ENCODE measurements at regions not wholly inside any gene's neighbourhood (a gene's known extent, or its start where the extent isn't known, plus 50 kb on each side); places are given as distances from the start of the nearest gene placed in this dataset.

DNA sequence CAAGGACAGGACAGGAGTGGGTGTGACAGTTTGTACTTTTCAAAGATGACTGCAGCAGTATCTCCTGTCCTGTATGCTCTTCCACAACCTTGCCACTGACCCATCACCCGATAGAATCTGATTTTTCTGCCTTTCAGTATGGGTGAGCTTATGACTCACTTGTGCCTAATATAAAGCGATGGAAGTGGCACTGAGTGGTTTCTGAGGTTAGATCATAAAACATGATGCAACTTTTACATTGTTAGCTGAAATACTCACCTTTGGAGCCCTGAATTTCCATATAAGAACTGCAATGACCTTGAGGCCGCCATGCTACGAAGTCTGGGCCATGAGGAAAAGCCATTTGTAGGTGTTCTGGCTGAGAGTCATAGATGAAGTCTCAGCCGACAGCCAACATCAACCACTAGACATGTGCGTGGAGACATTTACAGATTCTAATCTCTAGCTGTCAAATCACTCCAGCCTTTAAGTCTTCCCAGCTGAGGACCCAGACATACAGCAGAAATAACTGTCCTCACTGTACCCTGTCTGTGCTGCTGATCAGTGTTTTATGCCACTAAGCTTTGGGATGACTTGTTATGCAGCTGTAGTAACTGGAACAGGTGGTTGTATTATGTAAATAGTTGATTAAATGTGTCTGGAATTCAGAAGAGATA, 105.9 kb upstream of the ARHGAP20 start:
- DNase-seq = no peak

DNA sequence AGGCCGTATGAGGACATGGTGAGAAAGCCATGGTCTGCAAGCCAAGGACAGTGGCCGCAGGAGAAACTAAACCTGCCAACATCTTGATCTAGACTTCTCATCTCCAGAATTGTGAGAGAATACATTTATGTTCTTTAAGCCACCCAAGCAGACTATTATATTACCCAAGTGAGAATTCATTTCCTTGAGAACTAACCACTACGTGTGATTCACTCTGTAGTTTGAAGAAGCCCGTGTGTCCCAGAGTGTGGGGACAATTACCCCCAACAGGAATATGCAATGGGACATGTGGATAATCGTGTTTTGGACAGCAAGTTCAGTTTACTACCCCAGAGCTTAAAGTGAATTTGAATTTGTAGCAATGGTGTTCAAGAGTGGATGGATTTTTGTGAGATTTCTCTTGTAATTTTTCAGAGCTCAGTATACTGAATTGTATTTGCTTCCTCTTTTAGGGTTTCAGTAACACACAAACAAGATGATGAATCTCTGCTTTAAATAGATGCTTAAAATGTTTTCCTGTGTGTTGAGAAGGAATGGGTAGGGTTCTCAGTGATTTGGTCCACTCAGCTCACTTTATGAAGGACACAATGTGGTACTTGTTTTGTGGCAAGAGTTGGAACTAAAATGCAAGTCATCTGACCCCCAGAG, 100.0 kb upstream of the ARHGAP20 start:
- no peak for DNase-seq

DNA sequence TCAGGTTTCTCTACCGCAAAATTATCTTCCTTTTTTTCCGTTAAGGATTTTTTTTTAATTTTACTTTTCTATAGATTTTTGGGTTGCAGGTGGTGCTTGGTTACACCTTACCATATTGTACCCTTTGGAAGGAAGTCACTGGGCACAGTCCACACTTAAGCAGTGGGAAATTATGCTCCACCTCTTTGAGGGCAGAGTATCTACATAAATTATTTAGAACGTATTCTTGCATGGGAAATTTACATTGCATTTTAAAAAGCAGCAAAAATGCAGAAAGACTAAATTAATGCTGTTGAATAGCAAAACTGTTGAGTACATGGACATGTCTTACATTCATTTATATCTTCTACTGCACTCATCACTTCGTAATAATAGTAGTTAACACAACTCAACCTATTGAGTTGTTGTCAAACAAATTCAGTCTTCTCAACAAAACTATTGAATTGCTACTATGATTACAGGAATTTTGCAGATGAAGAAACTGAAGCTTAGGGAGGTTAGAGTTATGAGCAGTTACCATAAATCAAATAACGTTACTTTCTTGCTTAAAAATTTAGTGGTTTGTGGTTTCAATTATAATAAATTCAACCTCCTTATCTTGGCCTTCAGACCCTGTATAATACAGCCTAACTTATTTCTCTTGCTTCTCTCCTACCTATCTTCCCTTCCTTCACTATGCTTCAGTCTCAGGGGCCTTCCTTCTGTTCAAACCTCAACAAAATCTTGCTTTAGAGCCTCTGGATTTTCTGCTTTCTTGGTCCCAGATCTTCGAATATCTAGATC, 97.4 kb upstream of the ARHGAP20 start:
- no peak for DNase-seq

DNA sequence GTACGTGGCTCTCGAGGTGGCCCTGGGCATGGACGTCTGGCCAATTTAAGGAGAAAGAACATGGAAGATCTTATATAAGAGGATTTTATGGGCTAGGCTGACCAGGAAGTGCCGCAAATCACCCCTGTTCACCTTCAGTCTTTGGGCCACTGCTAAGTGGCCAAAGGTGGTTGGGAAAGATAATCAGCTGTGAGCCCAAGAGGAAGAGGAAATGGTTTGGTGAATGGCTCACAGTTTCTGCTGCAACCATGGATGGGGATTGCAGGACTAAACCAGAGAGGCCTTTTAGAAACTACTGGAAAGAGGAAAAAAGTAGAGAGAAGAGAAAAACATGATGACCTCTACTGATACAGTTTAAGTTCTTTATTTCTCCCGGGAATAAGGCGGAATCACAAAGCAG, 96.0 kb upstream of the ARHGAP20 start:
- no peak for DNase-seq

DNA sequence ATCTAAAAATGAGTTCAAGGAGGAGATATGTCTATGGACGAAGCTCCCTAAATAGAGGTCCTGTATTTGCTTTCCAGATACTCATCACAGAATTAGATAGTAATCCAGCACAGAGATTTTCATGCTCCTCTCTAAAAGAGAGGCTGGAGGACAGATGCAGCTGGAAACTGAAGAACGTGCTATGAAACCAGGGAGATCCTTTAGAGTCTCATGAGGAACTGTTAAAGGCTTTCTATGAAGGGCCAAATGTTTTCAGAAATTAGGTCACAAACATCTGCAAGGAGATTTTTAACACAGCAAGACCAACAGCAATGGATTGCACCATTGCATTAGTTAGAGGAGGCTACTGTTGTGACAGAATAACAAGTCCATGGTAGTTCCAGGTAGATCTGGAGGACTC, 95.6 kb upstream of the ARHGAP20 start:
- DNase-seq = no peak

DNA sequence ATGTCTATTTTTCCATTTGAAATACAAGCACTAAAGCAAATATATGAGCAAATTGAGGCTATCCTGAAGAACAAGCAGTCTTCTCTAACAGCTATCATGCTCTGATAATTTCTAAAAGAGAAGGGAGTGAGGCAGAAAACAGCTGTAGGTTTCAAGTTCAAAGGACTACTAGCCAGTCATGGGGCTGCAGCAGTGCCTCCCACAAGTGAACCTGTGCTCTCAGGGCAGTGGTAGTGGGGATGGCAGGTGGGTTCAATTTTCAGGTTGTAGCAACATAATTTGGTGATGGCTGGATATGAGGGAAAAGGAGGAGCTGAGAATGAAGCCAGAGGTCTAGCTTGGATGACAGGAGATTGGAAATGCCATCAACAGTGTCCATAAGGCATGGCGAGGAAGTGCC, 93.5 kb upstream of the ARHGAP20 start:
- no peak for DNase-seq

DNA sequence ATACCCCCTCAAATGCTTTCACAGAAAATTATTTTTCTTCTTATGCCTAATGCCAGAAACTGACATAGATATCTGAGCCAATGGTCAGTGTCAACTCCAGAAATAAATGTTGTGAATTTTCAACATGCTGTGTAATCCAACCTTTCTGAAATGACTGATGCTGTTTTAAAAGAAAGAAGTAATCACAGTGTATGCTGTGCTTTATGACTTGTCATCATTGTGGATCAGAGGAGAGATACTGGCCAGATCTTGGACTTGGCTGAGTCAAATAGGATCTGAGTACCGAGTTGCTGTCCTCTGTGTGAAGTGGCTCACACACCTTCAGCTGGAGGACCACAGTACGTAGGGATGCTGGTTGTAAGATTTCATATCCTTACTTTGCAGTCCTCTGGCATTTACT, 89.9 kb upstream of the ARHGAP20 start:
- no peak for DNase-seq

DNA sequence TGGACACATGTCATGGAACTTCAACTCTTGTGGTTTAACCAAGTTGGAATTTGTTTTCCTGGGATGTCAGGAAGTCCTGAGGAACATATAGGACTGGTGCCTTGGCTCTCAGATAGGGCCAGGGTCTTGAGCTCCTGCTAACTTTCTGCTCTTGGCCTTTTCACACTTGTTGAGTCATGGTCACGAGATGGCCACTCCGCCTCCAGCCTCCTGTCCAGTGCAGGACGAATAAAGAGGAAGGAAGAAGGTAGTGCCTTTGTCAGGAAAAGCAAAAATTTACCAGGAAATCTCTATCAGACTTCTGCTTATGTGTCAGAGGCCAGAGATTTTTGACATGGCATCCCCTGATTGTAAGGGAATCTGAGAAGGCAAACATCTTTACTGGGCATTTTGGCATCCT, 89.1 kb upstream of the ARHGAP20 start:
- DNase-seq = no peak

DNA sequence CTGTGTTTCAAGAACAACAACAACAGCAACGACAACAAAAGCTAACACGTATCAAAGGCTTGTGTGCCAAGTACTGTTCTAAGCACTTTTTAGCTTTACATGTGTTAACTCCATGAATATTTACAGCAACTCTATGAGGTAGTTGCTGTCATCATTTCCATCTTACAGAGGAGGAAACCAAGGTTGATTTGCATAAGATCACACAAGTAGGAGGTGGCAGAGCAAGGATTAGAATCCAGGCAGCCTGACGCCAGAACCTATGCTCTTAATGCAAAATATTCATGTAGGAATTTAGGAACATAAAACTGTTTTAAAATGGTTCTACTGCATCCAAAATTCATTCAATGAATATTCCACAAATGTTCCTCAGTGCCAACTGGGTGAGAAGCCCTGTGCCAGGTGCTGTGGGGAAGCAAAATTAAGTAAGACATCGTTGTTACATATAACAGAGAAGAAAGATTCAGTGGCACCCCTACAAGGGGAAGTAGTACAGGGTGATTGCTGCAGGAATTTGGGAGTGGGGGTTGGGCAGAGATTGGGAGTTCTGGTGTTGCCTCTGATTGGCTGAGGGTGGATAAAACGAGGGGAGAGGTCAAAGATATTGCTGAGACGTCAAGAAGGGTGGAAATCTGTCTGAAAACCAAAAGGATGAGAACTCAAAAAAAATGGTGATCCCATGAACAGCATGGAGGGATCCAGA, 86.1 kb upstream of the ARHGAP20 start:
- DNase-seq = no peak

DNA sequence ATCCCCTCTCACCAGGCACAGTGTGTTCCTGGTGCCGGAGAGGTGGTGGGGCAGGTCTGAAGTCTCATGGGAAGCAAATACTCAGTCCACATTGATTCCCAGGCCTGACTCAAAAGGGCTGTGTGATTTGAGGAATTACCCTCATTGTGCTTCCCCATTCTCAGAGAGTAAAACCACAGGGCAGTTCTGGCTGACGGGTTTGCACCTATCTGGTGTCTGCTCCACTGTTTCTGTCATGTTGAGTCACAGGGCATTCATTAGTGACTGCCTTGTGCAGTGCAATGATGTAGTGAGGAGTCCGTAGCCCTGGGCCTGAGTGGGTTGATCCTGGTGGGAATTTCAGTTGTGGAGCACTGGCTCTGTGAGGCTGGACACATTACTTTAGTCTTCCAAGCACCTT, 85.2 kb upstream of the ARHGAP20 start:
- DNase-seq = peak; percentile 22 to 70

DNA sequence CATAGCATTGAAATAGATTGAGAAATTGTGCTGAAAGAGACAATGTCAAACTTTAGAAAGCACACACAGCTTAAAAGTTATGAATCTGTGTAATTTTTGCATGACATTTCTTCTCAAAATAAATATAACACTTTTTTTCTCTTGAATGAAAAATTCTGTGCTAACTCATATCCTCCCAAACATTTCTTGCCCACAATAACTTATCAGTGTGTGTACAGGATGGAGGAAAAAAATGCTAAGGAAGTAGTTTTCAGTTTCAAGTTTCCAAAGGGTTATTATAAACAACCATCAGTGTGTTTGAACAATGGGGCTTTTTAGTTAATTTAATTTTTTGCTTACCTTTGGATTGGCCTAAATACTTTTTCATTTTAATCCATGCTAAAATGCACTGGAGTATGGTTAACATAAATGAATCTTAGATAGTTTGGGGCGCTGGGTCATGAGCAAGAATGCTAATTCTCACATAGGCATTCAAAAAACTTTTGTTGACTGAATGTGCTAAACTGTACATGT, 82.9 kb upstream of the ARHGAP20 start:
- no peak for DNase-seq

DNA sequence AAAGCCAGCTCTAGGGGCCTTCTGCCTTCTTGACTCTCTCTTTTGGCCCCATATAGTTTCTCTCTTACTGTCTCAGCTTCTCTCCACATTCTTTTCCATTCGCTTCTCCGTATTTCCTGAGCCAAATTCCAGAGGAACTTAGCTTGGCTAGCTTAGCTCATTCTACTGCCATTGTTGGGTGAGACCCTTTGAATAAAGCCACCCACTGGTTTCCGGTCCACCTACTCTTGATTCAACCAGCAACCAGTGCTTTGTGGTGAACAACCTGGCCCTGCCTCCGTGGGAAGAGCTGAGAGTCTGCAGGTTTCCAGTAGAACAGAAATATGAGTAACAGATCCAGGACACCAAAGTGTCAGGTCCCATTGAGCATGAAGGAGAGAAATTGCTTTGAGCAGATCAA, 81.3 kb upstream of the ARHGAP20 start:
- no peak for DNase-seq

DNA sequence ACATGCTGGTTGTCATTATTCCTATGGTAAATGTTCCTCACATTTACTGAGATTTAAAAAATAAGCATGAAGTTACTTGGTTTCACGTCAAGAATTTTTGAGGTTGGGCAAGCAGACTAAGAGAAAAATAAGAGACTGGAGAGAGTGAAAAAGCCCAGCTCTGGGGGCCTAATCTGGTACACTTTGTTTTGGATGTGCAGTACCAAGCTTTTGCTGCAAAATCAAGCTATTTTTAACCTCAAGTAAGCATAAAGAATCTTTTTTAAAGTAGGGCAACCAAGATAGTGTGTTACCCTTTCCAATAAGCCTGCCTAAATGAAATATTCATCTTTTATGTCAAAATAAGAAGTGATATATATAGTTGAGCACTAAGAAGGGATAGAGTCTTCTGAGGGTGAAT, 79.4 kb upstream of the ARHGAP20 start:
- DNase-seq = no peak

DNA sequence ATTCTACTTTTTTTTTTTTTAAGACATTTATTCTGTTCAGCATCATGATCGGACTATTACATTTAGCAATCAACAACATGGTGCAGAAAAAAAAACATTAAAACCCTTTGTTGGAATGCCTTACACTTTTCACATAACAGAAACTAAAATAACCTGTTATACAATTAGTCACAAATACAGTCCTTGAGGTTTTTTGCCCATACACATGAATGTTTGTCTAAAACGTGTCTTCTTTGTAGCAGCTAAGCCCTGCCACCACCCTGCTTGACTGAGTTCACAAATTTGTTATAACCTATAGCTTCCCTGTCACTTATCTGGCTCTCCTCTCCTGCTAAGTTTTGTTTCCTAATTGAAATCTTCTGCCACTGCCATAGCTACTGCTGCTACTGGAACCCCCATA, 75.4 kb upstream of the ARHGAP20 start:
- no peak for DNase-seq

DNA sequence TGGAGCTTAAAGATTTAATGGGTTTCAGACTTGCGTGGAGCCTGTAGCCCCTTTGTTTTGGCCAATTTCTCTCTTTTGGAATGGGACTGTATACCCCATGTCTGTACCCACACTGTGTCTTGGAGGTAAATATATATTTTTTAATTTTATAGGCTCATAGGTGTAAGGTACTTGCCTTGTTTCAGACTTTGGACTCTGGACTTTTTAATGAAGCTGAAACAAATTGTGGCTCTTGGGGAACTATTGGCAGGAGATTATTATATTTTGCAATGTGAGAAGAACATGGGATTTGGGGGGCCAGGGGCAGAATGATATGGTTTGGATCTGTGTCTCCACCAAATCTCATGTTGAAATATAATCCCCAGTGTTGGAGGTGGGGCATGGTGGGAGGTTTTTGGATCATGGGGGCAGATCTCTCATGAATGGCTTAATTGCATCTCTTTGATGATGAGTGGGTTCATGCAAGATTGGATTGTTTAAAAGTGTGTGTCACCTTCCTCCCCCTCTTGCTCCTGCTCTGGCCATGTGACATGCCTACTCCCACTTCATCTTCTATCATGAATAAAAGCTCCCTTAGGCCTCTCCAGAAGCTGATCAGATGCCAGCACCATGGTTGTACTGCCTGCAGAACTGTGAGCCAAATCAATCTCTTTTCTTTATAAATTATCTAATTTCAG, 74.1 kb upstream of the ARHGAP20 start:
- no peak for DNase-seq

DNA sequence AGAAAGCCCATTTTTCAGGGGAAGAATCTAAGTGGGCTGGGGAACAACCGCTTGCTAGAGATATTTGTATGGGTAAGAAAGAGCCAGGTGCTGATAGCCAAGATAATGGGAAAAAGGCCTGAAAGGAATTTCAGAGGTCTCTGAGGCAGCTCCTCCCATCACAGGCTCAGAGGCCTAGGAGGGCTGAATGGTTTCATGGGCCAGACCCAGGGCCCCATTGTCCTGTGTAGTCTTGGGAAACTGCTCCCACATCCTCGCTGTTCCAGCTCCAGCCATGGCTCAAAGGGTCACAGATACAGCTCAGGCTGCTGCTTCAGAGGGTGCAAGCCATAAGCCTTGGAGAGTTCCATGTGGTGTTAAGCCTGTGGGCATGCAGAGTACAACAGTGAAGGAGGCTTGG, 73.2 kb upstream of the ARHGAP20 start:
- DNase-seq = no peak

DNA sequence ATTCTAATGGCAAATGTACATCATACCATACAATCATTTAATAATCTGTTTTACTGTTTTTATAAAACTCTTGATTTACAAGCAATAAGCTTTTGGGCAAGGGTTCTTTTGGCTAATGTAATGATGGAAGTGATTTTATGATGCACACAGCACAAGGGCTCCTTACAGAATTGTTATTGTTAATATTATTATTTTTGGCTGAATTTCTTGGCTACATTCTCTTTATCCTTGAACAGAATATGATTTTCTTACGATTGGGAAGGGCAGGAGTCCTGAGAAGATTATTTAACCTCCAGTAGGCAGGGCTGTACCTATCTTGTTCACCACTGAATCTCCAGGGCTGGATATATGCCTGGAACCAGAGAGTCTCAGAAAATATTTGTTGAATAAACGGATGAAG, 70.4 kb upstream of the ARHGAP20 start:
- DNase-seq = no peak

DNA sequence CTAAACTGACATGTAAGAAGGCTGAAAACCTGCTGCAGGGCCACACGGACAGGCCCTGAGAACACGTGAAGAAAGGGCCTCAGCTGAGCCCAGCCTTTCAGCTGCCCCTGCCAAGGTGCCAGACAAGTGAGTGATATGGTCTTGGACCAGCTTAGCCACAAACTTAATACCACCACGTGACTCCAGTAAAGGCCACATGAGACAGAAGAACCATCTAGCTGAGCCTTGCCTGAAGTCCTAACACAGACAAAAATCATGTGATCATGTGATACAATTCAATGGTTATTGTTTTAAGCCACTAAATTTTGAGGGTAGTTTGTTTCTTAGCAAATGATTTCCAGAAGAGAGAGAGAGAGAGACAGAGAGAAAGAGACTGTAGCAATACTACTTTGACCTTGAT, 66.9 kb upstream of the ARHGAP20 start:
- DNase-seq = no peak

DNA sequence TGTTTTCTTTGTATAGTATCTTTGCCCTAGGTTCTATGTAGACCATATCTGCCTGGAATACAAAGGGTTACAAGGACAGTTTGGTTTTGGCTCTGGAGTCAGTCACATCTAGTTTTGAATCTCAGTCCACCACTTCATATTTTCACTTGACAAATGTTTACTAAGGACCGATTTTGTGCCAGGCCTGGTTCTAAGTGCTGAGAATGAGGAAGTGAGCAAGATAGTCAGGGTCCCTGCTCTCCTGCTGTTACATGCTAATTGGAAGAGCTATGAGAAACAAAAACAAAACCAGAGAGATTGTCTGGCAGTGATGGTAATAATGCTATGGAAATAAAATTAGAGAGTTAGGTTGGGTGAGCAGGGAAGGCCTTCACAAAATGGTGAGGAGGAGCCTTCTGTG, 66.1 kb upstream of the ARHGAP20 start:
- DNase-seq = peak in 1 of 2 donors; percentile 28

DNA sequence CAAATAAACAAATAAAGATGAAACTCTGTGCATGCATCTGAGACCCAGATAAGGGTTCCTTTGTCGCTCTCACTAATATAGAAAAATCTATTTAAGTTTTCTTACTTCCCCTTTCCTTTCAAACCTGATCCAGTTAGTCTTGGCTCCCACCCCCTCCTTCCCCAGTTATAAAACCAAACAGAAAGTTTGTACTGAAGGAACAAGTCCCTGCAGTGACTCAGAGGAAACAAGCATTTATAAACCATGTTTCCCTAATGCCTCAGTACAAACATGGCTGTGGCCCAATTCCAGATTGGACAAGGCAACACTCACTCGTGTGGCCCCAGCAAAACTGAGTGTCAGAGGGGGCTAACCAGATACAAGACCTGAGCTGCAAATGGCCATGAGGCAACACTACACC, 65.5 kb upstream of the ARHGAP20 start:
- peak in 1 of 2 donors; percentile 86 for DNase-seq

DNA sequence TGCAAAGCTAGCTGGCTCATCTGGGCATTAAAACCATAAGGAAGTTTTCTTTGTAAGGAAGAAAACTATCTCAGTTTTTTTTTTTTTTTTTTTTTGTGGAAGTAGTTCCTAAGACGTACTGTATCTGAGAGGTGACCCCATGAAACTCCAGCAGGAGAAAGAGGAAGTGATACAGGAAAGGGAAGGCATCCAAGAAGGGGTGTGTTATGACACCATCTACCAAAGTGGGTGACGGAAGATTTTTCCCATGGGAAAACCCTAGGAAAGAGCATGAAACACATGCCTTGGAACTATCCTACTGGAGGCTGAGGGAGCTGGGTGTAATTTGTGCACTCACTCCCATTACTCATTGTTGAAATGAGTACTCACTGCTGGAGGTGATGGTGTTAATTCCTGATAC, 63.8 kb upstream of the ARHGAP20 start:
- DNase-seq = no peak

DNA sequence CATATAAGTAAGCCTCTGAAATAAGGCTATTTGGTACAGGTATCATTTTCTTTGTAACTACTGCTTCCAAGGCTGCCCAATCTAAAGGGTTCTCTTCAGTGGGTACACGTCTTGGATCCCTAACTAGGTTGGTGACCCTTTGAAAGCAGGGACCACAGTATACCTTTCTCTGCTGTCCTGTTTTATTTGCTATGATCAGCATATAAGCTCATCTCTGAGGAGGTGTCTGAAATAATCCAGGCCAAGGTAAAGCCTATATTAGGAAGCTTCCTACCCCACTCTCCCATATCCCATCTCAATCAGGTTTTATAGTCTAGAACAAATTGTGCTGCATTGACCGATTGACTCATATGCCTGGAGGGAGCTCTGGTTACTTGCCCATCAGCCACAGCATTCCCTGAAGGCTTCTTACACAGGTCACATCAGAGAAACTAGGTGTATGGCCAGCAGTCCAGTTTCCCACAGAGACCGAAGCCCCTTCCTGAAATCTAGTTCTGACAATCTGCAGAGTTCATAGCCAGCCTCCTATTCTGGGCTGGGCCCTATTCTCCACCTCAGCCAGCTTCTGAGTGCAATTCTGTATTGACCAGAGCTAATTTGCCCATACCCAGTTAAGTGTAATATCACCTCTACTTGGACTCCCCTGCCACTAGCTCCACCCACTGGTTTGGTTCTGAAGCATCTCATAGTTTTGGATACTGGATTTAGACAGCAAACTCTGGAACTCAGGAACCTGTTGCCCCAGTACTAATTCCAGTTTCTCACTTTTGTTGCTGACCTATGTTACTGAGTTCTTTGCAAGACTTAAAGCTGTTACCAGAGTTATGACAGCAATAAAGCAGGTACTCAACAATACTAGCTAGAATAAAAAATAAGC, 62.1 kb upstream of the ARHGAP20 start:
- DNase-seq = no peak
